NCI-H510A (cell line): ENCODE measurements at regions not wholly inside any gene's neighbourhood (a gene's known extent, or its start where the extent isn't known, plus 50 kb on each side); places are given as distances from the start of the nearest gene placed in this dataset.
"Not testable (repeated sequence)": the region's sequence is repeated elsewhere in the genome, so short reads cannot be mapped to it uniquely, and the experiment has no call there.

Source experiments
- DNase-seq: peaks from one replicate; lab custom pipeline; 2025; lab: John Stamatoyannopoulos, UW

DNA sequence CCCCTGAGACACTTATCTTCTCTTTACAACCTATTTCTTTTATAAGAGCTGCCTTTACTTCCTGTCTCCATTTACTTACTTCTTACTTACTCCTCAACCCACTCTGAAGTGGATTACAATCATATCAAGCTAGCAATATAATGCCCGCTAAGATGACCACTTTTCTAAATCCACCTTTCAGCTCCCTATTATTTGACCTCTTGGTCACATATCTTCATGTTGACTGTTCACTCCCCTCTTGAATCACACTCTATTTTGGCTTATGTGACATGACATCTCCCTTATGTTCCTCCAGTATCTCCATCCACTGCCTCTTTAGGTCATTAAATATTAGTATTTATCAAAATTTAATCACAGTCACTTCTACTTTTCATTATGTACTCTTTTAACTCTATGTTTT is 255.3 kb upstream of the TRPC7 start:
- DNase-seq: no peak

DNA sequence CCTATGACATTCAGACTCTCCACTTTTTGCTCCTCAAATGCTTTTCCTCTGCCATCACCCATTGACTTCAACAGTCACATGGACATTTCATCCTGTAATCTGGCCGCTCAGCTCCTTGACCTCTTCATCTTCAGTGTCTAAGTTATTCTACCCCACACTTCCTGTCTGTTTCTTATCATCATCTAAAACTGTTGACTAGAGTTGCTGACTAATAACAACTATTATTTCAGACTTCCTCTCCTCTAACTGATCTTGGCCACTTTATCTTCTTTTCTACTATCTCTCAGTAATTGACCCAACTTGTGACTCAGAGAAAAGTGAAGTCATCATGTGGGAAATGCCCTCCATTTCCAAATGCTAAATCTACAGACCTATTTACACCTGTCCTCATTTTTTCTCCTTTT is 254.7 kb upstream of the TRPC7 start:
- no peak for DNase-seq

DNA sequence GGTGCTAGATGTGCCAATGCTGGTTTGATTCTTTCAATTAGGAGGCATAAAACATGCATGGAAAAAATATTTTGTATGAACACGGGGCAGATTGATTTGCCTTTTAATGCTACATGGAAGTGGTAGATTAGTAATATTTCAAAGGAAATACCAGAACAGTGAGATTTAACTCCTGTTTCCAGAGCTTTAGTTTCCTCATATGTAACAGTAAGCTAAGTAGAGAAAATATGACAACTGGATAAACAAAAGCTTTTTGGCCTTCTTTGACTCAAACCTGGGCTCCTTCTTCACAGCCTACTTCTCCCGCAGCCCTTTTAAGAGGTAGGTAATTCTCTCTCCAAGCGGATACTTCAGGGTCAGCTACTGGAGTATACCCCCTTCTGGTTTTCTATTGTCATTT is 254.2 kb upstream of the TRPC7 start:
- no peak for DNase-seq

DNA sequence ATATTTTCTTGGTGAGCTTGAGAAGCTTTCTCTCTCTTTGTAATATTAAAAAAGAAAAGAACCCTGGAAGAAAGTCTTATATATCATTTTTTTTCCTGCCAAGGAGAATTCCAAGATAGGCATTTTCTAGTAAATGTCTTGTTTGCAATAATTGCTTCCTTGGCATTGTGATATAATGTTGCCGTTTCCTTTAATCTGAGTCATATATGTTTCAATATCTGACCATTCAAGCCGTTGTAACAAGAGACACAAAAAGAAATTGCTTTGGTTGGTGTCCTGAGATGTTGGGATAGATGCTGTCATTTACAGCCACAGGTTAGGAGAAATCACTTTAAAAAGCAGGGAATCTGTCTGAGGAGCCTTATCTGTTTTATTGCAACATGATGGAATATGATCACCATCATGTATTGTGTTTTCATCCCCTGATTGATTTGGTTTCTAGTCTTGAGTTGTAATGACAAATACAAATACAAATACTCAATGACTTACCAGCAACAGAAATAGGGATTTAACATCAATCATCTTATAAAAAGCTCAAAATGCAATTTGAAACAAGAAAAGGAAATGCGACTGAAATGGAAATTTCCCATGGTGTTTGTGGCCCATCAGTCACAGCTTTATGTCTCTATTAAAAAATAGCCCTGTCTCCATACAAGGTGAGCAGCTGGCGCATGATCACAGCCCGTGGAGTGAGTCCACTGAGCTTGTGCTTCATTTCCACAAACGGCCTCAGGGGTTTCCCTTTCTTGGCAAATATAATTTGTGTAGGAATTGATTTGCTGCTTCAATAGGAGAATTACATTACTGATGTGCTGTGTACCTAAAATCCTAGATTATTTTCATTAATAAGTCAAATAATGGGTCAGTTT is 250.1 kb upstream of the TRPC7 start:
- DNase-seq: no peak

DNA sequence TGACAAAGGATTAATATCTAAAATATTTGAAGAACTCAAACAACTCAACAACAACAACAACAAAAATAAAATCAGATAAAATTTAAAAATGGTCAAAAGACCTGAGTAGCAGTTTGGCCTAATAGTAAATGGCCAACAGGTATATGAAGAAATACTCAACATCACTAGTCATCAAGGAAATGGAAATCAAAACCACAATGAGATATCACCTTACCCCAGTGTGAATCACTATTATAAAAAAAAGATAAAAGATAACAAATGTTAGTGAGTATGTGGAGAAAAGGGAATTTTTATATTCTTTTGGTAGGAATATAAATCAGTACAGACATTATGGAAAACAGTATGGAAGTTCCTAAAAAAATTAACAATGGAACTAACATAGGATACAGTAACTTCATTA is 247.9 kb upstream of the TRPC7 start:
- no peak for DNase-seq

DNA sequence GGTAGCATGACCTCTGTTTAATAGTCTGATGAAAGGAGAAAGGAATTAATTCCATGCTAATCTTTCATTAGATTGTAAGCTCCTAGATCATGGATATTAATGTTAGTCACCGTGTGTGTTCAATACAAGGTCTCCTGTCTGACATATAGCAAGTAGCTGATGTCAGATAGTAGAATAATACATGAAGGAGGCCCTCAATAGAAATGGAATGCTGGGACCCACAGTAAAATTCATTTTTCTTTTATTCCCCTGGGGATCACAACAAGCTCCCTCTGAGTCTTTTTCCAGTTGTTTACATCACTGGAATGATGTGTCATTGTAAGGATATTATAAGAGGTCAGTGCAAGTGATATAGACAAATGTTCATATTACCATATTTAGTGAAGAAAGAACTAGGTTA is 240.3 kb upstream of the TRPC7 start:
- no peak for DNase-seq

DNA sequence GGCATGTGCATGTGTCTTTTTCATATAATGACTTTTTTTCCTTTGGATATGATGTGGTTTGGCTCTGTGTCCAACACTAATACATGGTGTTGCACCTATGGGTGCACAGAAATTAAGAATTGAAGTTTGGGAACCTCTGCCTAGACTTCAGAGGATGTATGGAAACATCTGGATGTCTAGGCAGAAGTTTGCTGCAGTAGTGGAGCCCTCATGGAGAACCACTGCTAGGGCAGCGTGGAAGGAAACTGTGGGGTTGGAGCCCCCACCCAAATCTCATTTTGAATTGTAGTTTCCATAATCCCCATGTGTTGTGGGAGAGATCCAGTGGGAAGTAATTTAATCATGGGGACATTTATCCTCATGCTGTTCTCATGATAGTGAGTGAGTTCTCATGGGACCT is 235.0 kb upstream of the TRPC7 start:
- no peak for DNase-seq

DNA sequence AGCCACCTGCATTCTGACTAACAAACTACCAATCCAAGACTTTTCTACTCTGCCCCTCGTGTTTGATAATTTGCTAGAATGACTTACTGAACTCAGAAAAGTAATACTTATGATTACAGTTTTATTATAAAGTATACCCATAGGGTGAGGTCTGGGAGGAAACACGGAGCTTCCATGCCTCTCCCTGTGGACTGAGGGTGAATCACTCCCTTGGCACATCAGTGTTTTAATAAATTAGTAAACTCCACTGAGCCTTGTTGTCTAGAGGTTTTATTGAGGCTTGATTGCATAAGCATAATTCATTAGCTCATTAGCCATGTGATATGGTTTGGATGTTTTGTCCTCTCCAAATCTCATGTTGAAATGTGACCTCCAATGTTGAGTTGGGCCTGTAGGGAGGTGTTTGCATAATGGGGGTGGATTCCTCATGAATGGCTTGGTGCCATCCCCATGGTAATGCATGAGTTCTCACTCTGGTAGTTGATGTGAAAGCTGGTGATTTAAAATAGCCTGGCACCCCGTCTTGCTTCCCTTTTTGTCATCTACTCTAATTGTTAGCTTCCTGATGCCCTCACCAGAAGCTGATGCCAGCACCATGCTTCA is 233.6 kb upstream of the TRPC7 start:
- no peak for DNase-seq

DNA sequence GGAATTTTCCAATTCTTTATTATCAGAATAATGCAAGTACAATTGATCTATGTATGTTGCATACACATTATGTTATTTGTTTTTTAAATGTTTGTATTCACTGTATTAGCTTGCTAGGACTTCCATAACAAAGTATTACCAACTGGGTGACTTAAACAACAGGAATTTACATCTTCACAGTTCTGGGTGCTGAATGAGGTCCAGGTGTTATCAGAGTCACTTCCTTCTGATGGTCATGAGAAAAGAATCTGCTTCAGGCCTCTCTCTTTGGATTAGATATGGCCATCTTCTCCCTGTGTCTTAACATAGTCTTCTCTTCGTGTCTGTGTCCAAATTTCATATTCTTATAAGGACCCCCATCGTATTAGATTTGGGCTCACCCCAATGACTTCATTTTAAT is 229.1 kb upstream of the TRPC7 start:
- no peak for DNase-seq

DNA sequence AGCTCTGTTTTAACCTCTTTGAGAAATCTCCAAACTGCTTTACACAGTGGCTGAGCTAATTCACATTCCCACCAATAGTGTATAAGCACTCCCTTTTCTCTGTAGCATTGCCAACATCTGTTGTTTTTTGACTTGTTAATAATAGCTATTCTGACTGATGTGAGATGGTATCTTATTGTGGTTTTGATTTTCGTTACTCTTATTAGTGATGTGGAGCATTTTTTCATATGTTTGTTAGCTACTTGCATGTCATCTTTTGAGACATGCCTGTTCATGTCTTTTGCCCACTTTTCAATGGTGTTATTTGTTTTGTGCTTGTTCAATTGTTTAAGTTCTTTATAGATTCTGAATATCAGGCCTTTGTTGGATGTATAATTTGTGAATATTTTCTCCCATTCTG is 225.2 kb upstream of the TRPC7 start:
- DNase-seq: no peak

DNA sequence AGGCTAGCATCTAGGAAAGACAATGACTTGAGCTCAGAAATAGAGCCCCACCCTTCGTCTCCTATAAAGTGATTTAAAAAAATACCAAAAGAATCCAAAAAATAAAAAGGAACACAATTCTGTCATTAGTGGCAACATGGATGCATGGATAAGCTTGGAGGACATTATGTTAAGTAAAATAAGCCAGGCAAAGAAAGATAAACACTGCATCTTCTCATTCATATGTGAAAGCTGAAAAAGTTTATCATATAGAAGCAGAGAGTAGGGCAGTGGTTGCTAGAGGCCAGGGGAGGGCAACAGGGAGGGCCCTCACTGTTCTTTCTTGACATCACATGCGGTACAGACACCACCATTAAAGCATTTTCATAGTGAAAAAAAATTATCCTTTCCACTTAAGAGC is 220.9 kb upstream of the TRPC7 start:
- no peak for DNase-seq

DNA sequence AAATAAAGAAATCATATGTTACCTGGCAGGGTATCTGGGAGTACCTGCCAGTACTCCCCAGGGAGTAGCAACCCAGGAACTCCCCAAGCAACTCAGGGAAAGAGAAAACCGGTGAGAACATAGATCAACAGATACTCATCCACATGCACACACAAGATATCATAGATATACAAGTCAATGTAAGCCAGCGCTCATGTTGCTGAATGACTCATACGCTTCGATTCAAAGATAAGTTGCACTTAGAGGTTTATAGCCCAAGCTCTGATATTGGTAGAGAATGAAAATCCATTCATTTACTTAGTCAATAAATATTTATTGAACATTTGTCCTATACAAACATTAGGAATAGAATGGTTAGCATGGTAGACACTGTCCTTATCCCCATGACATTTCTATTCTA is 219.1 kb upstream of the TRPC7 start:
- no peak for DNase-seq

DNA sequence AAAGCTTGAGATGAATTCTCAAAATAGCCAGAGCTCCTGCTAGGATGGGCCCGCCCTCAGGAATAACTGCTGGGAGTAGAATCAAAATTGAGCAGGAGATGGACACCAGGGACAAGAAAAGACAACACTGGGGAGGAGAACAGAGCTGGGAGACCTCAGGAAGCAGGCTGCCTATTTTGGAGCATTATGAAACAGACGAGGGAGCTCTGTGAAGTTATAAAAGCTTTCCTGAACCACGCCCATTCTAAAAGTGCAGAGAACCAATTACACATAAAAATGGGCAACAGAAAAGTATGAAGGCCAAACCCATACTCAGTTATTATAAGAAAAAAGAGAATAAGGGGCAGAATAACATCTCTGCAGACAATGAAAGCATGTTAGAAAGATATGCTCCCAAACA is 213.9 kb upstream of the TRPC7 start:
- DNase-seq: no peak

DNA sequence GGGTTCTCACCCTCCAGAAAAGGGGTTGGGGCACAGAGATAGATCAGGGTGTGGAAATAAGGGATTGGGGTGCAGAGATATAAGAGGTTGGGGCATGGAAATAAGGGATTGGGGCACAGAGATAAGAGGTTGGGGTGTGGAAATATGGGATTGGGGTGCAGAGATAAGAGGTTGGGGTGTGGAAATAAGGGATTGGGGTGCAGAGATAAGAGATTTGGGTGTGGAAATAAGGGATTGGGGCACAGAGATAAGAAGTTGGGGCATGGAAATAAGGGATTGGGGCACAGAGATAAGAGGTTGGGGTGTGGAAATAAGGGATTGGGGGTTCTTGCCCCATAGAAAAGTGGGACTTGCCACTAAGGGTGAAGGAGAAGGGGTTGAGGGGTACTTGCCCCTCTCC is 204.5 kb upstream of the TRPC7 start:
- DNase-seq: not testable (repeated sequence)

DNA sequence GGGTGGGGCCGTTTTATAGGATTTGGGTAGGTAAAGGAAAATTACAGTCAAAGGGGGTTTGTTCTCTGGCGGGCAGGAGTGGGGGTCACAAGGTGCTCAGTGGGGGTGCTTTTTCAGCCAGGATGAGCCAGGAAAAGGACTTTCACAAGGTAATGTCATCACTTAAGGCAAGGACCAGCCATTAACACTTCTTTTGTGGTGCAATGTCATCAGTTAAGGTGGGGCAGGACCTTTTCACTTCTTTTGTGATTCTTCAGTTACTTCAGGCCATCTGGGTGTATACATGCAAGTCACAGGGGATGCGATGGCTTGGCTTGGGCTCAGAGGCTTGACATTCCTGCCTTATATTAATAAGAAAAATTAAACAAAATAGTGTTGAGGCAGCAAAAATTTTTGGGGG is 200.1 kb upstream of the TRPC7 start:
- DNase-seq: not testable (repeated sequence)

DNA sequence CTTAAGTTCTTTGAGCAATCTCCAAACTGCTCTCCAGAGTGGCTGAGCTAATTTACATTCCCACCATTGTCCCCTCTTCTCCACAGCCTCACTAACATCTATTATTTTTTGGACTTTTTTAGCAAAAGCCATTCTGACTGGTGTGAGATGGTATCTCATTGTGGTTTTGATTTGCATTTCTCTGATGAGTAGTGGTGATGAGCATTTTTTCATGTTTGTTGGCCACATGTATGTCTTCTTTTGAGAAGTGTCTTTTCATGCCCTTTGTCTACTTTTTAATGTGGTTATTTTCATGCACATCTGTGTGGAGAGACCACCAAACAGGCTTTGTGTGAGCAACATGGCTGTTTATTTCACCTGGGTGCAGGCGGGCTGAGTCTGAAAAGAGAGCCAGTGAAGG is 199.7 kb upstream of the TRPC7 start:
- DNase-seq: not testable (repeated sequence)

DNA sequence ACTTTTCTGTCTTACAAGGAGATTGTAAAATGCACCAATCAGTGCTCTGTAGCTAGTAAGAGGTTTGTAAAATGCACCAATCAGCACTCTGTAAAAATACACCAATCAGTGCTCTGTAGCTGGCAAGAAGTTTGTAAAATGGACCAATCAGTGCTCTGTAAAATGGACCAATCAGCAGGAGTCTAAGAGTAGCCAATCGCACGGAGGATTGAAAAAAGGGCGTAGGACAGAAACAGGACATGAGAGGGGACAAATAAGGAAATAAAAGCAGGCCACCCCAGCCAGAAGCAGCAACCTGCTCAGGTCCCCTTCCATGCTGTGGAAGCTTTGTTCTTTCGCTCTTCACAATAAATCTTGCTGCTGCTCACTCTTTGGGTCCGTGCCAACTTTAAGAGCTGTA is 199.1 kb upstream of the TRPC7 start:
- not testable (repeated sequence) for DNase-seq

DNA sequence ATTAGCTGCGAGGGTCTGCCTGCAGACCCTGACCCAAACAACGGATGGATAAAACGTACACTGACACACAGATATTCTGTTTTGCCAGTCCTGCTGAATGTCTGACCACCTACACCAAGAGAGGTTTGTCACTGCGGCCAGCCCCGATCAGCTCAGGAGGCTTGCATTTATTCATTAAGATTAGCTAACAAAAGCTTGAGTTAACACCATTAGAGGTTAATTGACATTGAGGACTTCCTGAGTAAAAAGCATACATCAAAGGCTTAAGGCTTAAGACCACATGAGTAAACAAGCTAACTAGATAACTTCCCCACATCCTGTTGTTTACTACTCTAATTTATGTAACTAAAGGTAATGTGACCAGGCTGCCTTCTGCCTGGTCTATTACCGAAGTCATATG is 198.1 kb upstream of the TRPC7 start:
- DNase-seq: no peak

DNA sequence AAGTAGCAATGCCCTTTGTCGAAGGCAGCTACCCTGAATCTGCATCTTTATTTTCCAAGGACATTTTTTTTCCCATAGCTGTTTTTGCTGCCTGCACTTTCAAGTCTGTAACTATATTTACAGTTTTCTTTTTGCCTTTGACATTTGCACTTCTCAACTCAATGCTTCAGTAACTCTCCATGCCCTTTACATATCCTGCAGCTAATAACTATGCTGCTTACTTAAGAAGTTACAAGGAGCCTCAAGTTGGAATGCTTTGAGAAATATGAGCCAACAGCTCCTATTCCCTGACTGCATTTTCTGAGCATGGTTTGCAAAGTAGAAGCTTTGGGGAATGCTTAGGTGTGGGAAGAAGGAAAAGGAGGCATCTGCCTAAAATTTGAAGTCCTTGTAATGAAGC is 194.8 kb upstream of the TRPC7 start:
- no peak for DNase-seq

DNA sequence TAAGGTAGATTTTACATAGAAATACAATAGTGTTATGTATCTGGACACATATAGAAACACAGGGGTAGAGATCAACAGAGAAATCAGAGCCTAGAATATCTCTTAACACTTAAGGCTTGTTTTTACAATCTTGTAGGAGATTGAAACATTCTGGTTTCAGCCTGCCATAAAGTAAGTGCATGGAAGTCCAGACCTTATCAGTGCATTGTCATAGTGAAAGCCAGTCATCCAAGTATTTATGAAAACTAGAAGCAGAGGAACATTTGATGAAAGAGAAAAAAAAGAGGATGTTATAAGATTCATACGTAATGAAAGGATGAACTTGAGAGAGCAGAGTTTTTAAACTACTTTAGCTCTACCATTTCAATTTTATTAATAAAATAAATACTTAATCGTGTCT is 194.3 kb upstream of the TRPC7 start:
- DNase-seq: no peak

DNA sequence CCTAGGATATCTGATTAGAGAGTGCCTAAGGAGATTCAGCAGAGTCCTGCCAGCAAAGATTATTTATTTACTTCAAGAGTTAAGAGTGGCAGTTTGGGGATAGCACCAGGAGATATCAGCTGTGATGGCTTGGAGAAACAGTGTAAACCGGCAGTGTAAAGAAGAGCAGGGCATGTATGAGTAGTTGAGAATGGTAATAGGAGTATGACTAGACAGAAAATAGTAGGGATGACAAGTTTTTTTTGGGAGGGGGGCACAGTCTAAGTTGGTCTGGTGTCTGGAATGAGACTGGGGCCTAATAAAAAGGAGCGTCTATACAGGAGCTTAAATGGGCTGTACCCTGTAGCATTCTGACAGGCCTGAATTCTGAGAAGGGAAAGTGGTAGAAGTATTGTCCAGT is 181.8 kb upstream of the TRPC7 start:
- DNase-seq: not testable (repeated sequence)

DNA sequence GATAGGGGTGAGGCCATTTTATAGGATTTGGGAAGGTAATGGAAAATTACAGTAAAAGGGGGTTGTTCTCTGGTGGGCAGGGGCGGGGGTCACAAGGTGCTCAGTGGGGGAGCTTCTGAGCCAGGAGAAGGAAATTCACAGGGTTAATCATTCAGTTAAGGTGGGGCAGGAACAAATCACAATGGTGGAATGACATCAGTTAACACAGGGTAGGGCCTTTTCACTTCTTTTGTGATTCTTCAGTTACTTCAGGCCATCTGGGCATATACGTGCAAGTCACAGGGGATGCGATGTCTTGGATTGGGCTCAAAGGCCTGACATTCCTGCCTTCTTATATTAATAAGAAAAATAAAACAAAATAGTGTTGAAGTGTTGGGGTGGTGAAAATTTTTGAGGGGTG is 181.1 kb upstream of the TRPC7 start:
- DNase-seq: not testable (repeated sequence)

DNA sequence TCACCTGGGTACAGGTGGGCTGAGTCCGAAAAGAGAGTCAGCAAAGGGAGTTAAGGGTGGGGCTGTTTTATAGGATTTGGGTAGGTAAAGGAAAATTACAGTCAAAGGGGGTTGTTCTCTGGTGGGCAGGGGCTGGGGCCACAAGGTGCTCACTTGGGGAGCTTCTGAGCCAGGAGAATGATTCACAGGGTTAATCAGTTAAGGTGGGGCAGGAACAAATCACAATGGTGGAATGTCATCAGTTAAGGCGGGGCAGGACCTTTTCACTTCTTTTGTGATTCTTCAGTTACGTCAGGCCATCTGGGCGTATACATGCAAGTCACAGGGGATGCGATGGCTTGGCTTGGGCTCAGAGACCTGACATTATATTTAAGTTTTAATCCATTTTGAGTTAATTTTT is 179.7 kb upstream of the TRPC7 start:
- DNase-seq: not testable (repeated sequence)

DNA sequence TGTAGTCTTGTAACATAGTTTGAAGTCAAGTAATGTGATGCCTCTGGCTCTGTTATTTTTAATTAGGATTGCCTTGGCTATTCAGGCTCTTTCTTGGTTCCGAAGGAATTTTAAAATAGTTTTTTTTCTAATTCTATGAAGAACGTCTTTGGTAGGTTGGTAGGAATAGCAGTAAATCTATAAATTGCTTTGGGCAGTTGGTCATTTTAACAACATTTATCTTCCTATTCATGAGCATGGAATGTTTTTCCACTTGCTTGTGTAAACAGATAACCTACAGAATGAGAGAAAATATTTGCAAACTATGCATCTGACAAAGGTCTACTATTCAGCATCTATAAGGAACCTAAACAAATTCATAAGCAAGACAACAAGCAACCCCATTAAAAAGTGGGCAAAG is 173.2 kb upstream of the TRPC7 start:
- no peak for DNase-seq
